ENCODE measurements at regions not wholly inside any gene's neighbourhood (a gene's known extent, or its start where the extent isn't known, plus 50 kb on each side); places are given as distances from the start of the nearest gene placed in this dataset.

DNA sequence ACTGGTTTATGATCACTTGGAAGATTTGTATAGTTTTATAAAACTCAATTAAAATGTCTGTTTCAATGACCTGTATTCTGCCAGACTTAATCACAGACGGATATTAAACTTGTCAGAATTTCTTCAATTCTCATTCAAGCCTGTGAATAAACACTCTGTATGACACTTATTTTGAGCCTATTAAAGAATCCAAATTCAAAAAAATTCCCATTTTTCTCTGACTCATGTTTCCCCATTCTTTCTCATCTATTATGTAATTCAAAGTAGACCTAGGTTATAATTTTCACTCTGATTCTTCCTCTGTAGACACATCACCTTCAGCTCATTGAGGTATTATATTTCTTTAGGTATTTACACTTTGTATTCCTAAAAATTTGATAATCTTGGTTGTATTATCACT, 166.1 kb downstream of the TMA16 start:
- H3K4me2 ChIP-seq (ENCODE audit: low read length), result peak overlapping the region; percentile 77
- H3K9me3 ChIP-seq (ENCODE audit: low read length), result peaks cover 26% of the 10 kb centered on the region; the same call in 1 of the 2 replicates
- POLR2A ChIA-PET, result interaction anchor here (0.6 to 1.7 kb wide), 10 partner anchors 17 to 103 kb away, joined by 3 to 8 read pairs (median 4); no protein-coding TSS in a partner anchor
- H3K27ac ChIP-seq (ENCODE audit: low read depth, low read length, poor library complexity, severe bottlenecking), result peak overlapping the region; percentile 99
- no TSS peak for BruUV-seq (replicated peaks)
- intact Hi-C loops (cut with micrococcal nuclease; ENCODE audit: unreplicated experiment), result loop anchor here (10.0 kb wide), 2 partner anchors 496 to 1294 kb away; partner anchors contain the start of gene NAF1
- H3K79me2 ChIP-seq (ENCODE audit: insufficient read depth, low read depth, low read length), result no peaks in the 10 kb centered on the region
- H3K36me3 ChIP-seq (ENCODE audit: insufficient read depth, low read length), result no peaks in the 10 kb centered on the region; the same call in 1 of the 2 replicates
- TF ChIP-seq, protein P1, sequence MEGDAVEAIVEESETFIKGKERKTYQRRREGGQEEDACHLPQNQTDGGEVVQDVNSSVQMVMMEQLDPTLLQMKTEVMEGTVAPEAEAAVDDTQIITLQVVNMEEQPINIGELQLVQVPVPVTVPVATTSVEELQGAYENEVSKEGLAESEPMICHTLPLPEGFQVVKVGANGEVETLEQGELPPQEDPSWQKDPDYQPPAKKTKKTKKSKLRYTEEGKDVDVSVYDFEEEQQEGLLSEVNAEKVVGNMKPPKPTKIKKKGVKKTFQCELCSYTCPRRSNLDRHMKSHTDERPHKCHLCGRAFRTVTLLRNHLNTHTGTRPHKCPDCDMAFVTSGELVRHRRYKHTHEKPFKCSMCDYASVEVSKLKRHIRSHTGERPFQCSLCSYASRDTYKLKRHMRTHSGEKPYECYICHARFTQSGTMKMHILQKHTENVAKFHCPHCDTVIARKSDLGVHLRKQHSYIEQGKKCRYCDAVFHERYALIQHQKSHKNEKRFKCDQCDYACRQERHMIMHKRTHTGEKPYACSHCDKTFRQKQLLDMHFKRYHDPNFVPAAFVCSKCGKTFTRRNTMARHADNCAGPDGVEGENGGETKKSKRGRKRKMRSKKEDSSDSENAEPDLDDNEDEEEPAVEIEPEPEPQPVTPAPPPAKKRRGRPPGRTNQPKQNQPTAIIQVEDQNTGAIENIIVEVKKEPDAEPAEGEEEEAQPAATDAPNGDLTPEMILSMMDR (conservative IDR thresholded peaks at IDR 0.05; ENCODE audit: low read length), result no peak
- TF ChIP-seq EZH2phosphoT487 (IDR thresholded peaks at IDR 0.05; ENCODE audit: borderline replicate concordance, low read depth, low read length), result no peak
- H3K4me1 ChIP-seq (ENCODE audit: insufficient read depth, low read length, poor library complexity, severe bottlenecking), result peaks cover 51% of the 10 kb centered on the region
- CTCF ChIA-PET (ENCODE audit: unreplicated experiment), result no interaction called here
- no peak overlapping the region for H3K4me3 ChIP-seq (ENCODE audit: low read depth, low read length, poor library complexity, severe bottlenecking)
- H2AFZ ChIP-seq (ENCODE audit: low read length), result peak overlapping the region; percentile 92; the same call in 1 of the 2 replicates
- H4K20me1 ChIP-seq (ENCODE audit: insufficient read depth, low read length), result no peaks in the 10 kb centered on the region
- H3K9me2 ChIP-seq (ENCODE audit: insufficient read depth, low read length), result no peaks in the 10 kb centered on the region
- DNase-seq (ENCODE audit: low spot score), result no peak

DNA sequence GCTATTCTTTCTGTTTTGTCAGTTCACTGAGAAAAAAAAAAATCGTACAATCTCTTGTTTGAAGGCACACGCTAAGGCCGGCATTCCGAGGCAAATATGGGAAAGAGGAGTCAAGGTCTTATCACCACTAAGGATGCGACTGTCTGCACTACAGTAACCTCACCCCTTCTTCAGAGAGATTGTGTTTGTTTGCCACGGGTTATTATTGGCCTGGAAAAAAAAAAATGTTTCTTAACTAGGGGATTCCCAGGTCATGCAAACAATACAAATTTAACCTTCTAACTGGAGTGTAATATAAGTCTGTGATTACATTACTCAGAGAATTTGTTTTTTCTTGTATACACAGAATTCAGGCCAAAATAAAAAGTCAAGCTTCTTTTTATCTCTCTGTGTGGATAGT, 168.3 kb downstream of the TMA16 start:
- Histone ChIP-seq H3K4me2 (ENCODE audit: low read length) (peak overlapping the region; percentile 77), H3K36me3 (ENCODE audit: insufficient read depth, low read length) (no peaks in the 10 kb centered on the region; the same call in 1 of the 2 replicates), H2AFZ (ENCODE audit: low read length) (peak overlapping the region; percentile 92), H3K4me1 (ENCODE audit: insufficient read depth, low read length, poor library complexity, severe bottlenecking) (peaks cover 69% of the 10 kb centered on the region), H3K79me2 (ENCODE audit: insufficient read depth, low read depth, low read length) (no peaks in the 10 kb centered on the region), H3K27ac (ENCODE audit: low read depth, low read length, poor library complexity, severe bottlenecking) (peak overlapping the region; percentile 99), H3K4me3 (ENCODE audit: low read depth, low read length, poor library complexity, severe bottlenecking) (peak overlapping the region; percentile 50), H3K9me2 (ENCODE audit: insufficient read depth, low read length) (no peaks in the 10 kb centered on the region), H4K20me1 (ENCODE audit: insufficient read depth, low read length) (no peaks in the 10 kb centered on the region), H3K9me3 (ENCODE audit: low read length) (peaks cover 17% of the 10 kb centered on the region; the same call in 1 of the 2 replicates)
- TF ChIP-seq EZH2phosphoT487 (IDR thresholded peaks at IDR 0.05; ENCODE audit: borderline replicate concordance, low read depth, low read length), result no peak
- TF ChIP-seq, protein P1 (conservative IDR thresholded peaks at IDR 0.05; ENCODE audit: low read length), result no peak
- ChIA-PET CTCF (ENCODE audit: unreplicated experiment) (interaction anchor here (1.2 to 1.8 kb wide), 5 partner anchors 10 to 107 kb away, joined by 4 to 13 read pairs (median 8); no protein-coding TSS in a partner anchor), POLR2A (interaction anchor here (0.6 to 9.5 kb wide), 20 partner anchors 9 to 177 kb away, joined by 3 to 220 read pairs (median 10); partner anchors contain the start of gene TMA16)
- intact Hi-C loops (cut with micrococcal nuclease; ENCODE audit: unreplicated experiment), result loop anchor here (1.0 to 10.0 kb wide), 4 partner anchors 50 to 1292 kb away; partner anchors contain the start of gene NAF1
- DNase-seq (ENCODE audit: low spot score), result peak; percentile 59
- BruUV-seq (replicated peaks), result no TSS peak

All from OCI-LY7 (cell line).